NAMALWA (cell line): ENCODE measurements at regions not wholly inside any gene's neighbourhood (a gene's known extent, or its start where the extent isn't known, plus 50 kb on each side); places are given as distances from the start of the nearest gene placed in this dataset.
"Not testable (repeated sequence)": the region's sequence is repeated elsewhere in the genome, so short reads cannot be mapped to it uniquely, and the experiment has no call there.

Source experiments
- DNase-seq: peaks from one replicate; pipeline ENCODE4 v3.0.0-alpha.2; 2015; ENCODE audit warnings: low spot score

- no peak for DNase-seq
These were observed 552.7 kb downstream of the ZNF674 start for GRCh38 chrX:45992402-45993123.

DNA sequence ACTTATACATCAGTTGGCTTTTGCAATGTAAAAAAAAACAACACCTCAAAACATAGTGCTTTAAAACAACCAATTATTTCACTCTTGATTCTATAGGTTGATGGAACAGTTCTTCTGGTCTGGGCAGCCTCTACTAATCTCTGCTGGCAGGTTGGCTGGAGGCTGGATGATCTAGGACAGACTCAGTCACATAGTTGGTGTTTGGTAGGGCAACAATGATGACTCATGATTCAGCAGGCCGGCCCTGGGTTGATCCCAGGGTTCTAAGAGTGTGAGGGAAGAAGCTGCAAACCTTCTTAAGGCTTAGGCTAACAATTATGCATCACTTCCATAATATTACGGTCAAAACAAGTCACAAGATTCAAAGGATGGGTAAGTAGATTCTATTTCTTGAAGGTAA lies 558.2 kb downstream of the ZNF674 start:
- DNase-seq = no peak

DNA sequence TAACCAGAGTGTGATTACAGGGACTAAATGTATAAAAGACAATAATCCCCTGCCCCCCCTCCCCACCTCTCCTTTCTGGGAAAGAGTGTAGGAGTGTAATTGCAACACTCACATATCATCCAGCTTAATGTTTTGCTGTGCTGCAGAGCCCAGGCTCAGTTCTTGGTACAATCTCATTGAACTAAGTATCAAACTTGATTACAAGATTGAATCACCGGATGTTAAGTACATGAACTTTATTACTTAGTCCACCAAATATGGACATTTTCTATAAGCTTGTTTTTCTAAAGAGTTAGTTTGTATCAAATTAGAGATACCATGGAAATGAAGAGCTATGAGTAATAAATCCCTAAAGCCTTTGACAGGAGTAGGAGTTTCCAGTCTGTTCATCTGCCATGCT lies 559.1 kb downstream of the ZNF674 start:
- no peak for DNase-seq

DNA sequence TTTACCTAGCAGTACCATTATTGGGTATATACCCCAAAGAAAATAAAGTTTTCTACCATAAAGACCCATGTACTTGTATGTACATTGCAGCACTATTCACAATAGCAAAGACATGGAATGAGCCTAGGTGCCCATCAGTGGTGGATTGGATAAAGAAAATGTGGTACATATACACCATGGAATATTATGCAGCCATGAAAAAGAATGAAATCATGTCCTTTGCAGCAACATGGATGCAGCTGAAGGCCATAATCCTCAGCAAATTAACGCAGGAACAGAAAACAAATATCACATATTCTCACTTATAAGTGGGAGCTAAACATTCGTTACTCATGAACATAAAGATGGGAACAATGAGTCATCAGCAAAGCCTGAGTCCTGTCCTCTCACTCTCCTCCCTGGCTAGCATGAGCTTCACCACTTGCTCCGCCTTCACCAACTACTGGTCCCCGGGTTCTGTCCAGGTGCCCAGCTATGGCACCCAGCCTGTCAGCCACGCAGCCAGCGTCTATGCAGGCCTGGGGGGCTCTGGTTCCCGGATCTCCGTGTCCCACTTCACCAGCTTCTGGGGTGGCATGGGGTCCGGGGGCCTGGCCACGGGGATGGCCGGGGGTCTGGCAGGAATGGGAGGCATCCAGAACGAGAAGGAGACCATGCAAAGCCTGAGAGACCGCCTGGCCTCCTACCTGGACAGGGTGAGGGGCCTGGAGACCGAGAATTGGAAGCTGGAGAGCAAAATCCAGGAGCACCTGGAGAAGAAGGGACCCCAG lies 562.1 kb downstream of the ZNF674 start:
- DNase-seq = not testable (repeated sequence)

- no peak for DNase-seq
These were observed 564.5 kb downstream of the ZNF674 start for GRCh38 chrX:45980726-45981125.

- DNase-seq = no peak
These were observed 569.6 kb downstream of the ZNF674 start for GRCh38 chrX:45975633-45976032.

DNA sequence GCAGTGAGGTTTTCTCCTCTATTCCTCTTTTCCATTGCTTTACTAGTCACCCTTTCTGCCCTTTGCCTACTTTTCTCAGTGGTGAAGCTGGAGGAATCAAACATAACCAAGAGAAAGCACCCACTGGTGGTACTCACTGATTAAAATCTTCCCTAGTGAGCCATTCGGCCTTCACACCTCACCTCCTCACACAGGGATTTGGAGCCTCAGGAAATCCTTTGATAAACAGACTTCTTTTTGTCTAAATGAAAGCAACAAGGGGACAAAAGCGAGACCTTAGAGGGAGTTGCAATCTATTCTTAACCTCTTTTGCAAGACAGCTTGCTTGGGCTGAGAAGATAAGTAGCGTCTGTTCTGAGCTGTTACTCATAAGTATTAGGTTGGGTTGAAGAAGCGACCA lies 572.6 kb downstream of the ZNF674 start:
- no peak for DNase-seq

DNA sequence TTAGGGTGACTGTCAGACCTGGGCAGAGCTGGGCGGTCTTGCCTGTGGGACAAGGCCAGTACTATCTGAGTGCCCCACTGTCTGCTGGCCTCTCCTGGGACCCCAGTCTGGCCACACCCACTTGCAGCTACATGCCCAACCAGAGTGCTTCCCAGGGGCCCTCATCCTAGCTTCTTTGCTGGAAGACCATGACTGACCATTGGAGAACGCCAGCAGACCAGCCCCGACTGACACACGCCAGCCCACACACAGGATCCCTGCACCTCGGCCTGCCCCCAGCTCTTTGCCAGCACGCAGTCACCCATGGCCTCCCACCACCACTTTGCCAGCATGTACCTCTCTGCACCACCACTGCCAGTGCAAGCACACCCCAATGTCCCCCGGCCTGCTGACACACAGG lies 585.7 kb downstream of the ZNF674 start:
- DNase-seq = no peak

DNA sequence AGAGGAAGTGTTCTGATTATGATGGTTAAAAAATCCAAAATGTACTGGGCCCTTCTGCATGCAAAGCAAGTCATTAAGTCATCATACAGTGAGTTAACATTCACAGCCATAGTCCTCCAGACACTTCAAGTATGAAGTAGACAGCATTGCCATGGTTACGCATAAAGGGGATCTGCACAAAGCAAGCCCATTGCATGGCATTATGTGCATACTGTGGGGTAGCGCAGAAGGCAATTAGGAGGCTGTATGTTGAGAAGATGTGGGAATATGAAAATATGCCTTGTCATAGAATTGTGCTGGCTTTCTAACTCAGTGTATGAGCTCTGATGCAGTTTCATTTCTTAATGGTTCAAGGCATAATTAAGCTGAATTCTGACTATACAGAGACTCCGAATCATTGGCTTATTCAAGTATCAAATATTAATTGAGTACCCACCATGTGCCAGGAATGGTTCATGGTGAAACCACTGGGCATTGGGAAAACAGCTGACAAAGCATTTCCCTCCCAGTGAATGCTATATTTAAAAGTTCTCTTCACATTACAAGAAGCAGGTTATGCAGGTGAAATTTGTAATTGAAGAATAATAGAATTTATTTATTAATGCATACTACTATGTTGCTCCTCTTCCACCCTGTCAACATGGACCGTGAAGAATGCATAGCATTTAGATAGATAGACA lies 588.9 kb downstream of the ZNF674 start:
- no peak for DNase-seq

- DNase-seq = no peak
These were observed 589.6 kb downstream of the ZNF674 start for GRCh38 chrX:45955661-45956060.

GRCh38 chrX:45954026-45954425 lies 591.2 kb downstream of the ZNF674 start:
- no peak for DNase-seq

- peak; percentile 6 for DNase-seq
These were observed 593.2 kb downstream of the ZNF674 start for GRCh38 chrX:45952030-45952429.

DNA sequence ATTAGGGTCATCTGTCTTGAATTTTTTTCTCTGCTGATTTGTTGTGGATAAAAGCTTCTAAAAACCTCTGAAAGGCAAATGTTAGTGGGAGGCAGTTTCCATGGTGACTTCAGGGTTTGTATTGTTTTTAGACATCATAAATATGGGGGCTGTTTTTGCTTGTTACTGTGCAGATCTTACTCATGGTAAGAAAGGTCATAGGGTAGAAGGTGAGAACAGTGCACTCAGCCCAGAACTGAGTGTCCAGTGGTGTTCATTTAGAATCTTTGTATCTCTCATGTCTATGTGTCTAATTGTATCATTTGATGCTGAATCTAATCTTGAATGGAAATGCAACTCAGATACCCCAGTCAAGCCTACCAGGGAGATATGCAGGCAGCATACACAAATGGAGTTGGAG lies 609.8 kb downstream of the ZNF674 start:
- no peak for DNase-seq

DNA sequence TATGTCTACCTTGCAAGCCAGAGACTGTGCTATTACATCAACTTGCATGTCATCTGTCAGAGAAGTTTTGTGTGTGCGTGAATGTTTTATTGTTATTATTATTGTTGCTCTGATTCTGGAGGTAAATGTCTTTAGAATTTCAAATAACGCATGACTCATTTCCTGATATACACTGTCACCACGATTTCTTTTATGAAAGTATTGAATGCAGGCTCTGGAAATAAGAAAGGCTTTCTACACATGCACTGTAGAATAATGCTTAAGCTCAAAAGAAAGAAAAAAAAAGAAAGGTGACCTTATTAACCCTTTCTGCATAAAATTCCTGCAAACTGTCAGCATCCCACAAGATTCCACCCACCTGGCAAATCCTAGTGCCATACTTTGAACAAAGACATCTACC lies 632.9 kb downstream of the ZNF674 start:
- no peak for DNase-seq

- DNase-seq = no peak
These were observed 637.4 kb downstream of the ZNF674 start for GRCh38 chrX:45907786-45908185.

DNA sequence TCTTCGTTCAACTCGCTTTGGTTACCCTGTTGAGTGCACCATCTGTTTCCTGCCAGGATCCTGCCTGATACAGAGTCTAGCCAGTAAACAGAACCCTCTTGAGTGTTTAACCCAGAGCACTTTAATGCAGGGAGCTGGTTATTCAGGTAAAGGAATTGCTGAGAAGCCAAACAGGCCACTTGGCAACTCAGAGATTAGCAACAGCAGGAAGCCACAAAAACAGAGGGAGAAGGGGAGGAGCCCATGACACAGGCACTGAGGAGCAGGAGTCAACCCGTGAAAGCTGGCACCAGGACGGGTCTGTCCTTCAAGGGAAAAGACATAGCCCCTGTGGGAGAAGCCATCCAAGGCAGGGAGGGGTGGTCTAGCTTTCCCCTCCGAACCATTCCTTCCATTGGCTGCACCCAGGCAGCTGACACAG lies 641.4 kb downstream of the ZNF674 start:
- no peak for DNase-seq

DNA sequence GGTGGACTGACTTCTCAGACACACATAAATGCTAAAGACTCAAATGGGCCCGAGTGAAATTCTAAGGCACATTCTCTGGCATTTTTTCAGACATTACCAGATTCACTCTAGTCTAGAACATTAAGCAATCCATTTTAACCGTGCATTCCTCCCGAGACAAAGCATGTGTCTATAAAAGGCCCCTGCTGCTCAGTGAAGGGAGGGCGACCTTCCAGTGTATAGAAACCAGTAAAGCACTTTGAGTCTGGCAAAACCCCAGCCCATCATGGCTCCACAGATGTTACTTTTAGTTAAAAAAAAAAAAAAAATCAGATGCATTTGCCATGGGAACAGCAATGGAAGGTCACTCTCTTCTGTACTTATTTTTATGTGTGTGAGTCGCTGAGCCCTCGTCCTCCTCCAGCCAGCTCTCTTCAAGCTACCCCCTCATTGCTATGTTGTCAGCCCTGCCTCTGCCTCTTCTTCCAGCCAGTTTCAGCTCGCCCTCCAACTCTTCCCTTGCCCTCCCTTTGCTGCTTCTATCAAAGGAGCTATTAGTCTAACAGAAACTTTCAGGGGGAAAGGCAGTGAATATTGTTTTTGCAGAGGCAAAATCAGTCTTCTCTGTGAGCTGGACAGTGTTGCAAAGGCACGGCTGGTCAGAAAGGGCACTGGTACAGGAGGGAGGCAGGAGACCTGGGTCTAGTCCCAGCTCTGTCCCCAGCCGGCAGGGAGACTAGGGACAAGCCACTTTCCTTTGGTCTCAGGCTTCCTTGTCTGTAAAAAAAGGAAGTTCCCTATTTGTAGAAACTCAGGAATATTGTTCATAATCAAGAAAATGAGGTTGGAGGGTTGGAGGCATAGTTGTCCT lies 644.2 kb downstream of the ZNF674 start:
- DNase-seq = no peak

- no peak for DNase-seq
These were observed 650.2 kb downstream of the ZNF674 start for GRCh38 chrX:45894864-45895645.

- DNase-seq = no peak
These were observed 655.8 kb downstream of the ZNF674 start for GRCh38 chrX:45889471-45889870.

DNA sequence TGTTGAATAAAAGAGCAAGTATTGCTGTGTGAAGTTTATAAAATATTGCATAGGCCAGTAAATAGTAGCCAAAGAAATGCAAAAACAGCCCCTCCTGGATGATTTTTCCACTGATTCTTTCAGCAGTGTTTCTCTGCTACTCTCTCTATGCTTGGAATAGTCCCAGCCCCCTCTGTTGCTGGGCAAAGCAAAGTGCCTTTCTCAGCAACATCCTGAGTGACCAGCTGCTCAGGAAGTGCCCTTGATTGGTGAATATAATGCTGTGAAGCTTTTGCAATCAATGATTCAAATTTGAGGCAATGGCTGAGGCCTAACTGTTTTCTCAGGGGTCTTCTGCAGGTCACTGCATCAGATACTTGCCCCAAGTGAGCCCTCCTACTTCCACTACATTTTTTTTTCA lies 656.7 kb downstream of the ZNF674 start:
- no peak for DNase-seq

DNA sequence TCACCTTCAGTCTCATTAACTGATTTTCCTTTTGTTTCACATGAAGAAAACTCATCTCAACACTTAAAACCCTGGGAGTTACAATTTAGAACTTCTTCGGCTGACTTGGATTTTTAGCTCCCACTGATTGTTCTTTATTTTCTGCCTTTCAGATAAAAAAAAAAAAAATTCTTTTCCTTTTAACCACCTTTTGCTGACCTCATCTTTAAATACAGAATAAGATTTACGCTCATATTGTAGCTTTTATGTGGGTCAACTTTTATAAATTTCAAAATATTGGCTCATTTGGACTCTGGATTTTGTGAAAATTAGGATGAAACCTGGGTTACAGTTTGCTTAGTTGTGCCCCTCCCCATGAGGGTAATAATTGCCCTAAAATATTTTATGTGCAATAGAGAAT lies 659.3 kb downstream of the ZNF674 start:
- DNase-seq = no peak
